Osteocyte (in vitro differentiated cells): ENCODE measurements at regions not wholly inside any gene's neighbourhood (a gene's known extent, or its start where the extent isn't known, plus 50 kb on each side); places are given as distances from the start of the nearest gene placed in this dataset.

ENCODE experiments used
- DNase-seq: peaks from one replicate; pipeline ENCODE4 v3.0.0; 2021; ENCODE audit warnings: mixed read lengths; ENCODE audit not compliant: unreplicated experiment; ENCODE audit errors: extremely low spot score
- H3K27ac Mint-ChIP-seq: one replicate; pipeline ENCODE4 v1.8.0; 2021; ENCODE audit warnings: mild to moderate bottlenecking, mixed read lengths; ENCODE audit not compliant: unreplicated experiment
- H3K27me3 Mint-ChIP-seq: one replicate; pipeline ENCODE4 v1.8.0; 2021; ENCODE audit warnings: mixed read lengths; ENCODE audit not compliant: unreplicated experiment
- H3K36me3 Mint-ChIP-seq: one replicate; pipeline ENCODE4 v1.8.0; 2021; ENCODE audit warnings: mixed read lengths; ENCODE audit not compliant: unreplicated experiment
- H3K4me1 Mint-ChIP-seq: one replicate; pipeline ENCODE4 v1.8.0; 2021; ENCODE audit warnings: mixed read lengths; ENCODE audit not compliant: unreplicated experiment
- H3K4me3 Mint-ChIP-seq: one replicate; pipeline ENCODE4 v1.8.0; 2021; ENCODE audit warnings: mild to moderate bottlenecking, moderate library complexity, mixed read lengths; ENCODE audit not compliant: unreplicated experiment
- H3K9me3 Mint-ChIP-seq: one replicate; pipeline ENCODE4 v1.8.0; 2021; ENCODE audit warnings: mixed read lengths; ENCODE audit not compliant: unreplicated experiment
- CTCF ChIP-seq: fragments of 200-600 bp; sonication (generic); IDR thresholded peaks from 2 replicates; pipeline ENCODE4 v1.5.0; 2021; ENCODE audit warnings: antibody characterized with exemption, mild to moderate bottlenecking, moderate library complexity

DNA sequence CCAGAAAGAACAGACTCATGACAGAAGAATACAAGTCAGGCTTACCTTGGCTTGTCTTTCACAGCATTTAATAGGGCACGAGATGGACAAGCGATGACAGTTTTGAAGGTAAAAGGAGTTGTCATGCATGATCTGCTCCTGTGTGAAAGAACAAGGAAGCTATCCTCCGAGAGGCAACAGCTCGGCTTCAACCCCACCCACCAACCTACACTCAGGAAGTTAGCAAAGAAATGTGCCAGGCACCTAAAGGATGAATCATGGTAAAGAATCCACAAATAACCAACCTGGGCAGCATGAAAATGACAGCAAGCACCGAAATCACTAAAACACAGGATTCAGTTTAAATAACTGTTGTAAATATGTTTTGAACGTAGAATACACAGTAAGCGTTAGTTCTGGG, 700.2 kb downstream of the TYW1 start:
- no peak for TF ChIP-seq CTCF
- no peak overlapping the region for H3K4me3 Mint-ChIP-seq
- H3K4me1 Mint-ChIP-seq = no peaks in the 10 kb centered on the region
- no peak for DNase-seq
- H3K36me3 Mint-ChIP-seq = no peaks in the 10 kb centered on the region
- H3K27me3 Mint-ChIP-seq = no peaks in the 10 kb centered on the region
- peaks cover 48% of the 10 kb centered on the region for H3K9me3 Mint-ChIP-seq
- H3K27ac Mint-ChIP-seq = no peak overlapping the region

GRCh38 chr7:67698354-67698753, 701.7 kb downstream of the TYW1 start:
- Mint-ChIP-seq H3K4me3 (no peak overlapping the region), H3K36me3 (no peaks in the 10 kb centered on the region), H3K27ac (no peak overlapping the region), H3K4me1 (no peaks in the 10 kb centered on the region), H3K9me3 (peaks cover 47% of the 10 kb centered on the region), H3K27me3 (no peaks in the 10 kb centered on the region)
- DNase-seq = no peak
- TF ChIP-seq CTCF = no peak

DNA sequence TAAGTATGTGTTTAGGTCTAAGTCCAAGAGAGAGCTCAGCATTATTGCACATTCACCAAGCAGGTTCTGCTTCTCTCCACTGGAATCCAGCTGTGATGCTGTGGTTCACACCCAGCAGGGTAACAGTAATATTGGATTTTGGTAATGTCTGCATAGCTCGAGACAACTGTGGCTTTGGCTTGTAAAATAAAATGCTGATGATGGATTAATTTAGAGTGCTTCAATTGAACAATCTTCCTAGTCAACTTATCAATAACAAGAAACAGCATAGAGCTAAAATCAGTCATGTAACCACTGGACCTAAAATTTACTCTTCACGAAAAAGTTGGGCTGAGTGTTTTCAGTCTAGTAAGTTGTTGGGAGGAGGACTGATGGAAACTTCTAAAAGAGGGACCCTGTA, 709.2 kb downstream of the TYW1 start:
- Mint-ChIP-seq H3K27me3 (no peaks in the 10 kb centered on the region), H3K27ac (no peak overlapping the region), H3K36me3 (no peaks in the 10 kb centered on the region), H3K4me3 (no peak overlapping the region), H3K9me3 (peaks cover 46% of the 10 kb centered on the region), H3K4me1 (no peaks in the 10 kb centered on the region)
- TF ChIP-seq CTCF = no peak
- no peak for DNase-seq

DNA sequence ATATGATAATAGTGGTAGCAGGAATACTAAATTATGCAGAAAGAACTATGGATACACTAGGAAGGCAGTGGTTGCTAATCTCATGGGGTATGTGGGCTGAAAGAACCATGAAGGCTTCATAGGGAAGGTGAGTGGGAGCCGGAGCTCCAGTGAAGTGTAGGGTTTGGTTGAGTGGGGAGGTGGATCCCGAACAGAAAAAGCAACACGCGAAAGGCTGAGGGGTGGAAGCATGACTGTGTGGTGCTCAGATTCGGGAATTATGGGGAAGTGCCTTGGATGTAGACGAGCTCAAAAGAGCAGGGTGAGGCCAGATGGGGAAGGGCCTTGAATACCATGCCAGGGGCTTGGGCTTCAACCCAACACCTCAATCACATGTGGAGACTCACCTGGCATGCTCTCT, 715.1 kb downstream of the TYW1 start:
- Mint-ChIP-seq H3K36me3 (no peaks in the 10 kb centered on the region), H3K9me3 (peaks cover 46% of the 10 kb centered on the region), H3K4me1 (no peaks in the 10 kb centered on the region), H3K27ac (no peak overlapping the region), H3K27me3 (no peaks in the 10 kb centered on the region), H3K4me3 (no peak overlapping the region)
- no peak for DNase-seq
- TF ChIP-seq CTCF = no peak

GRCh38 chr7:67713451-67714056, 716.9 kb downstream of the TYW1 start:
- Mint-ChIP-seq H3K36me3 (no peaks in the 10 kb centered on the region), H3K4me3 (no peak overlapping the region), H3K4me1 (no peaks in the 10 kb centered on the region), H3K27ac (no peak overlapping the region), H3K27me3 (no peaks in the 10 kb centered on the region), H3K9me3 (peaks cover 49% of the 10 kb centered on the region)
- no peak for TF ChIP-seq CTCF
- DNase-seq = no peak
